CD14-positive monocyte (primary cell): ENCODE measurements at regions not wholly inside any gene's neighbourhood (a gene's known extent, or its start where the extent isn't known, plus 50 kb on each side); places are given as distances from the start of the nearest gene placed in this dataset.
"Not testable (repeated sequence)": the region's sequence is repeated elsewhere in the genome, so short reads cannot be mapped to it uniquely, and the experiment has no call there.

Experiments used
- DNase-seq, 3 donors: peaks; one replicate each; pipeline ENCODE4 v3.0.0-alpha.2; 2011 to 2022
- H2AFZ ChIP-seq: 2 replicates; pipeline ENCODE4 v1.6.0; 2012; ENCODE audit warnings: mild to moderate bottlenecking, low read depth, low read length, inconsistent platforms; ENCODE audit not compliant: insufficient read depth, poor library complexity, severe bottlenecking
- H3K27ac ChIP-seq, 2 donors: 1 replicate in 1 of 2; 2 replicates in 1 of 2; pipeline ENCODE4 v1.5.1; 2012 to 2013; ENCODE audit warnings: low read length in 2 of 2, control low read depth in 1 of 2, inconsistent platforms in 1 of 2, low read depth in 1 of 2, mild to moderate bottlenecking in 1 of 2
- H3K27me3 ChIP-seq, 2 donors: one replicate each; pipeline versions ENCODE4 v1.6.0 to v1.6.1; 2011 to 2013; ENCODE audit warnings: low read length in 2 of 2; ENCODE audit not compliant: control insufficient read depth in 2 of 2, insufficient read depth in 2 of 2
- H3K36me3 ChIP-seq, 2 donors: replicated peaks in 1 of 2; 1 replicate in 1 of 2; 2 replicates in 1 of 2; pipeline versions ENCODE4 v1.5.1 to v1.6.1; 2012 to 2013; ENCODE audit warnings: low read length in 2 of 2, control low read depth in 1 of 2, inconsistent platforms in 1 of 2, mild to moderate bottlenecking in 1 of 2; ENCODE audit not compliant: insufficient read depth in 2 of 2, control insufficient read depth in 1 of 2
- H3K4me1 ChIP-seq, 2 donors: 1 replicate in 1 of 2; 2 replicates in 1 of 2; pipeline versions ENCODE4 v1.5.1 to v1.6.1; 2012 to 2013; ENCODE audit warnings: low read length in 2 of 2, control low read depth in 1 of 2, inconsistent platforms in 1 of 2, mild to moderate bottlenecking in 1 of 2, moderate library complexity in 1 of 2; ENCODE audit not compliant: insufficient read depth in 2 of 2, control insufficient read depth in 1 of 2
- H3K4me2 ChIP-seq: replicated peaks from 2 replicates; pipeline ENCODE3; 2012; ENCODE audit warnings: low read length, moderate library complexity, mild to moderate bottlenecking; ENCODE audit not compliant: poor library complexity, severe bottlenecking; ENCODE audit errors: extremely low read depth
- H3K4me3 ChIP-seq, 3 experiments: fragments of 200-600 bp in 1 of 3; sonication (generic) in 1 of 3; replicated peaks in 1 of 3; 1 replicate in 2 of 3; 2 replicates in 1 of 3; pipeline ENCODE4 v1.5.1; 2011 to 2013; ENCODE audit warnings: low read length in 3 of 3, mild to moderate bottlenecking in 3 of 3, control low read depth in 2 of 3, low read depth in 2 of 3, inconsistent platforms in 1 of 3, moderate library complexity in 1 of 3
- H3K79me2 ChIP-seq: 2 replicates; pipeline ENCODE4 v1.6.0; 2012; ENCODE audit warnings: mild to moderate bottlenecking, control low read depth, inconsistent platforms, low read length, moderate library complexity; ENCODE audit not compliant: insufficient read depth
- H3K9ac ChIP-seq: 2 replicates; pipeline ENCODE4 v1.6.0; 2017; ENCODE audit warnings: low read length, mild to moderate bottlenecking; ENCODE audit not compliant: insufficient read depth, poor library complexity, severe bottlenecking
- H3K9me3 ChIP-seq, 2 donors: replicated peaks in 1 of 2; 1 replicate in 1 of 2; 2 replicates in 1 of 2; pipeline versions ENCODE4 v1.5.1 to v1.6.1; 2012 to 2013; ENCODE audit warnings: low read length in 2 of 2, control low read depth in 1 of 2; ENCODE audit not compliant: control insufficient read depth in 1 of 2, insufficient read depth in 1 of 2
- H4K20me1 ChIP-seq: 2 replicates; pipeline ENCODE4 v1.6.0; 2012; ENCODE audit warnings: mild to moderate bottlenecking, low read length, control low read depth, moderate library complexity; ENCODE audit not compliant: insufficient read depth
- H3K27ac Mint-ChIP-seq, 7 donors: one replicate each; pipeline ENCODE4 v1.8.0; 2020; ENCODE audit warnings: mild to moderate bottlenecking in 7 of 7, mixed read lengths in 7 of 7, moderate library complexity in 6 of 7, inconsistent platforms in 2 of 7
- H3K27me3 Mint-ChIP-seq, 3 donors: one replicate each; pipeline ENCODE4 v1.8.0; 2021 to 2022; ENCODE audit warnings: low read depth in 3 of 3, mild to moderate bottlenecking in 3 of 3, mixed read lengths in 3 of 3, moderate library complexity in 3 of 3, inconsistent platforms in 1 of 3
- H3K36me3 Mint-ChIP-seq, 2 donors: one replicate each; pipeline ENCODE4 v1.8.0; 2020; ENCODE audit warnings: mixed read lengths in 2 of 2, inconsistent platforms in 1 of 2, mild to moderate bottlenecking in 1 of 2
- H3K4me1 Mint-ChIP-seq: one replicate; pipeline ENCODE4 v1.8.0; 2020; ENCODE audit warnings: mild to moderate bottlenecking, mixed read lengths
- H3K4me3 Mint-ChIP-seq, 2 donors: one replicate each; pipeline ENCODE4 v1.8.0; 2020; ENCODE audit warnings: mild to moderate bottlenecking in 2 of 2, mixed read lengths in 2 of 2, moderate library complexity in 1 of 2
- H3K9me3 Mint-ChIP-seq, 7 donors: one replicate each; pipeline ENCODE4 v1.8.0; 2020 to 2022; ENCODE audit warnings: mixed read lengths in 7 of 7, mild to moderate bottlenecking in 6 of 7, moderate library complexity in 6 of 7, inconsistent platforms in 2 of 7
- CTCF ChIP-seq: fragments of 200-600 bp; IDR thresholded peaks from one replicate; pipeline ENCODE4 v1.8.0; 2022; ENCODE audit warnings: antibody characterized with exemption, mild to moderate bottlenecking
- WGBS: methylation state at CpG from one replicate; pipeline ENCODE4 v1.1.5; 2013; ENCODE audit warnings: missing lambda C conversion rate; ENCODE audit not compliant: insufficient coverage; 5-methylcytosine and 5-hydroxymethylcytosine counted together
- intact Hi-C, 2 donors: fragments of 100-400 bp; cut with micrococcal nuclease; formaldehyde crosslinking; loops; one replicate each; pipeline versions ENCODE4 v1.15.0 to v1.15.1; 2023

GRCh38 chr2:129565551-129566109 is 413.8 kb upstream of the RAB6C start:
- no peak overlapping the region for H3K27ac ChIP-seq
- Mint-ChIP-seq H3K4me1 (no peaks in the 10 kb centered on the region), H3K9me3 (peaks cover 3 to 13% (median 9%) of the 10 kb centered on the region in 7 donors), H3K4me3 (no peak overlapping the region), H3K27me3 (peaks cover 0 to 6% (median 0%) of the 10 kb centered on the region in 3 donors), H3K27ac (no peak overlapping the region), H3K36me3 (no peaks in the 10 kb centered on the region)
- H3K36me3 ChIP-seq: no peaks in the 10 kb centered on the region
- H4K20me1 ChIP-seq: no peaks in the 10 kb centered on the region
- no peak overlapping the region for H3K4me3 ChIP-seq
- H3K79me2 ChIP-seq: no peaks in the 10 kb centered on the region
- intact Hi-C loops: no loop called here
- 44% methylated on average over 3 of the region's 5 CpGs for WGBS
- no peaks in the 10 kb centered on the region for H3K4me1 ChIP-seq
- no peak for TF ChIP-seq CTCF
- H3K9ac ChIP-seq: no peak overlapping the region
- no peak overlapping the region for H3K4me2 ChIP-seq
- DNase-seq: no peak
- H3K27me3 ChIP-seq: no peaks in the 10 kb centered on the region
- peaks cover 8 to 13% of the 10 kb centered on the region in 2 donors for H3K9me3 ChIP-seq
- no peak overlapping the region for H2AFZ ChIP-seq

GRCh38 chr2:129570812-129571211 is 408.7 kb upstream of the RAB6C start:
- H3K79me2 ChIP-seq, H3K9ac ChIP-seq, H3K4me1 ChIP-seq, H3K4me3 ChIP-seq, DNase-seq, H3K4me1 Mint-ChIP-seq, H3K27me3 Mint-ChIP-seq, intact Hi-C loops, H3K27ac Mint-ChIP-seq, H3K4me3 Mint-ChIP-seq, H3K36me3 Mint-ChIP-seq, H3K4me2 ChIP-seq, H4K20me1 ChIP-seq, H2AFZ ChIP-seq, H3K27me3 ChIP-seq, H3K36me3 ChIP-seq, H3K27ac ChIP-seq: not testable (repeated sequence)
- H3K9me3 Mint-ChIP-seq: peaks cover 8 to 29% (median 18%) of the 10 kb centered on the region in 7 donors
- H3K9me3 ChIP-seq: peaks cover 8 to 13% of the 10 kb centered on the region in 2 donors
- no CpG with 5 or more reads among the region's 2 CpGs for WGBS
